Lung (tissue), 11 donors: ENCODE measurements at regions not wholly inside any gene's neighbourhood (a gene's known extent, or its start where the extent isn't known, plus 50 kb on each side); places are given as distances from the start of the nearest gene placed in this dataset.

Experiments
- ATAC-seq: fragments of 200-7000 bp; cut with Tn5 transposase; one replicate; pipeline ENCODE4 v1.9.1; 2020; ENCODE audit warnings: moderate number of reproducible peaks; ENCODE audit not compliant: insufficient read depth, low FRiP score
- DNase-seq, 3 donors: peaks; one replicate each; pipeline ENCODE4 v3.0.0-alpha.2; 2013 to 2017
- H3K27ac ChIP-seq, 2 donors: one replicate each; pipeline ENCODE4 v1.5.1; 2013; ENCODE audit warnings: mild to moderate bottlenecking in 2 of 2, moderate library complexity in 2 of 2, control low read depth in 1 of 2, inconsistent platforms in 1 of 2, low read depth in 1 of 2, low read length in 1 of 2
- H3K27me3 ChIP-seq, 3 donors: one replicate each; pipeline ENCODE4 v1.5.1; 2013; ENCODE audit warnings: low read length in 2 of 3; ENCODE audit not compliant: control insufficient read depth in 3 of 3, insufficient read depth in 3 of 3
- H3K36me3 ChIP-seq, 4 donors: one replicate each; pipeline ENCODE4 v1.5.1; 2013; ENCODE audit warnings: low read length in 4 of 4, mild to moderate bottlenecking in 1 of 4, moderate library complexity in 1 of 4; ENCODE audit not compliant: control insufficient read depth in 4 of 4, insufficient read depth in 4 of 4
- H3K4me1 ChIP-seq, 5 donors: one replicate each; pipeline ENCODE4 v1.5.1; 2013; ENCODE audit warnings: low read length in 5 of 5, mild to moderate bottlenecking in 2 of 5, moderate library complexity in 1 of 5; ENCODE audit not compliant: control insufficient read depth in 5 of 5, insufficient read depth in 5 of 5
- H3K4me3 ChIP-seq: one replicate; pipeline ENCODE4 v1.5.1; 2013; ENCODE audit warnings: mild to moderate bottlenecking, control low read depth, moderate library complexity
- H3K9ac ChIP-seq, 2 donors: one replicate each; pipeline ENCODE4 v1.5.1; 2013; ENCODE audit warnings: low read length in 2 of 2, control low read depth in 1 of 2; ENCODE audit not compliant: insufficient read depth in 1 of 2
- H3K9me3 ChIP-seq, 4 donors: one replicate each; pipeline ENCODE4 v1.5.1; 2013; ENCODE audit warnings: low read length in 3 of 4, mild to moderate bottlenecking in 1 of 4, moderate library complexity in 1 of 4; ENCODE audit not compliant: control insufficient read depth in 4 of 4, insufficient read depth in 3 of 4
- CTCF ChIP-seq: IDR thresholded peaks from 2 replicates; pipeline ENCODE4 v1.5.1; 2012; ENCODE audit warnings: mild to moderate bottlenecking; ENCODE audit errors: control extremely low read depth, extremely low read depth
- WGBS, 2 donors: extraction: QIAGEN DNeasy Blood & Tissue Kit; methylation state at CpG; one replicate each; pipeline ENCODE4 v1.1.7; 2013; 5-methylcytosine and 5-hydroxymethylcytosine counted together
- donor health status: control.
- donor health status: control.
- donor health status: Bipolar disorder and iron deficiency.
- donor health status: healthy.
- donor health status: DM: yes; HTN: yes; CAD: no.

GRCh38 chr3:147540921-147541320, 131.8 kb downstream of the ZIC1 start:
- DNase-seq (no peak), ATAC-seq (no peak)
- TF ChIP-seq CTCF, result no peak
- H3K27ac ChIP-seq, result no peak overlapping the region
- no peaks in the 10 kb centered on the region for H3K27me3 ChIP-seq
- no peaks in the 10 kb centered on the region for H3K36me3 ChIP-seq
- peaks cover 0 to 9% (median 0%) of the 10 kb centered on the region in 4 donors for H3K9me3 ChIP-seq
- no peaks in the 10 kb centered on the region for H3K4me1 ChIP-seq
- no peak overlapping the region for H3K9ac ChIP-seq
- no peak overlapping the region for H3K4me3 ChIP-seq

- ATAC-seq, result no peak
- H3K36me3 ChIP-seq, result no peaks in the 10 kb centered on the region
- no peaks in the 10 kb centered on the region for H3K27me3 ChIP-seq
- no peak for TF ChIP-seq CTCF
- no peak for DNase-seq
- H3K4me3 ChIP-seq, result no peak overlapping the region
- H3K9me3 ChIP-seq, result peaks cover 0 to 9% (median 0%) of the 10 kb centered on the region in 4 donors
- H3K4me1 ChIP-seq, result no peaks in the 10 kb centered on the region
- H3K27ac ChIP-seq, result no peak overlapping the region
- H3K9ac ChIP-seq, result no peak overlapping the region
Observed at GRCh38 chr3:147544290-147544689, 135.1 kb downstream of the ZIC1 start.

- Histone ChIP-seq H3K27ac (no peak overlapping the region), H3K4me1 (no peaks in the 10 kb centered on the region), H3K9ac (no peak overlapping the region), H3K27me3 (no peaks in the 10 kb centered on the region), H3K9me3 (no peaks in the 10 kb centered on the region), H3K4me3 (no peak overlapping the region), H3K36me3 (no peaks in the 10 kb centered on the region)
- WGBS, 2 donors, result 87 to 89% methylated on average over 3 of the region's 3 CpGs
- ATAC-seq (no peak), DNase-seq (no peak)
- TF ChIP-seq CTCF, result no peak
Observed at GRCh38 chr3:147551491-147551890, 142.3 kb downstream of the ZIC1 start.

- Histone ChIP-seq H3K36me3 (no peaks in the 10 kb centered on the region), H3K27me3 (no peaks in the 10 kb centered on the region), H3K9me3 (no peaks in the 10 kb centered on the region), H3K4me3 (no peak overlapping the region), H3K4me1 (no peaks in the 10 kb centered on the region), H3K27ac (no peak overlapping the region), H3K9ac (no peak overlapping the region)
- ATAC-seq (no peak), DNase-seq (no peak)
- TF ChIP-seq CTCF, result no peak
Observed at GRCh38 chr3:147554332-147554731, 145.2 kb downstream of the ZIC1 start.
